WI38 (cell line): ENCODE measurements at regions not wholly inside any gene's neighbourhood (a gene's known extent, or its start where the extent isn't known, plus 50 kb on each side); places are given as distances from the start of the nearest gene placed in this dataset.

Experiments used
- H3K4me3 ChIP-seq: 2 replicates; pipeline ENCODE4 v1.5.1; 2011; ENCODE audit warnings: low read depth, mild to moderate bottlenecking, control low read depth, low read length
- TF ChIP-seq, protein P1 (sequence below): IDR thresholded peaks from 2 replicates; pipeline ENCODE4 v1.5.1; 2012; ENCODE audit warnings: low read depth, mild to moderate bottlenecking, control low read depth, low read length

DNA sequence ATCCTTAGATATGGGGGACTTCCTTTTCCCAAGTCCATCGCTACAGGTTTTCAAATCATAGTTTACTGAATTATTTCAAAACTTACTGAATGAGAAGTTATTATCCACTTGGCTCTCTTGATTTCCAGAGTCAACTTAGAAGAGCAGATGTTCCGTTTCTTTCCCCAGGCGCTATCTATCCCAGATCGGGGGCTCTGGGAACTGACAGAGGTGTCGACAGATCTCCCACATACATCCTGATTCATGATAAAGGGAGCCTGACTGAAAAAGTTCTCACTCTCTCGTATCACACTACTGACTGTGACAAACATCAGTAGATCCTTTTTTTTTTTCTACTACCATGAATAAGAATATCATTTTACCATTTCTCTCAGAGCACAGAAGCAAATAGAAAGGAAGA is 654.8 kb downstream of the RNF144B start:
- no peak overlapping the region for H3K4me3 ChIP-seq
- TF ChIP-seq, protein P1, sequence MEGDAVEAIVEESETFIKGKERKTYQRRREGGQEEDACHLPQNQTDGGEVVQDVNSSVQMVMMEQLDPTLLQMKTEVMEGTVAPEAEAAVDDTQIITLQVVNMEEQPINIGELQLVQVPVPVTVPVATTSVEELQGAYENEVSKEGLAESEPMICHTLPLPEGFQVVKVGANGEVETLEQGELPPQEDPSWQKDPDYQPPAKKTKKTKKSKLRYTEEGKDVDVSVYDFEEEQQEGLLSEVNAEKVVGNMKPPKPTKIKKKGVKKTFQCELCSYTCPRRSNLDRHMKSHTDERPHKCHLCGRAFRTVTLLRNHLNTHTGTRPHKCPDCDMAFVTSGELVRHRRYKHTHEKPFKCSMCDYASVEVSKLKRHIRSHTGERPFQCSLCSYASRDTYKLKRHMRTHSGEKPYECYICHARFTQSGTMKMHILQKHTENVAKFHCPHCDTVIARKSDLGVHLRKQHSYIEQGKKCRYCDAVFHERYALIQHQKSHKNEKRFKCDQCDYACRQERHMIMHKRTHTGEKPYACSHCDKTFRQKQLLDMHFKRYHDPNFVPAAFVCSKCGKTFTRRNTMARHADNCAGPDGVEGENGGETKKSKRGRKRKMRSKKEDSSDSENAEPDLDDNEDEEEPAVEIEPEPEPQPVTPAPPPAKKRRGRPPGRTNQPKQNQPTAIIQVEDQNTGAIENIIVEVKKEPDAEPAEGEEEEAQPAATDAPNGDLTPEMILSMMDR: no peak

DNA sequence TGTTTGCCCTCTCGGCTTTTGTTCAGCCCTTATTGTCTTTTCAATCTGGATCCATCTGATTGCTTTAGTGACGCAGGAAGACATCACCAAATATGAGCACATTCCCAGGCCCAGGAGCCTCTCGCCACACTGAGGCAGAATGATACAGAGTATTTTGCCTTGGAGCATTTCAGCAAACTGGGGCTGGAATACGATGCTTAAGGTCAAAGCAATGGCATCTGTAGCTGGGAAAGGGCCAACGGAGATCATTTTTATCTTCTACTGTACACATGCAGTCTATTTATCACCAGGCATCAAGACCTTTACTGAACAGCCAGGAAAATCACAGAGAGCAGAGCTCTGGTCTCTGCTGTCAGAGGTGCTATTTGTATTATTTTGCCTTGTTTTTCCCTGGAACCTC is 655.3 kb downstream of the RNF144B start:
- H3K4me3 ChIP-seq: no peak overlapping the region
- TF ChIP-seq, protein P1: no peak

DNA sequence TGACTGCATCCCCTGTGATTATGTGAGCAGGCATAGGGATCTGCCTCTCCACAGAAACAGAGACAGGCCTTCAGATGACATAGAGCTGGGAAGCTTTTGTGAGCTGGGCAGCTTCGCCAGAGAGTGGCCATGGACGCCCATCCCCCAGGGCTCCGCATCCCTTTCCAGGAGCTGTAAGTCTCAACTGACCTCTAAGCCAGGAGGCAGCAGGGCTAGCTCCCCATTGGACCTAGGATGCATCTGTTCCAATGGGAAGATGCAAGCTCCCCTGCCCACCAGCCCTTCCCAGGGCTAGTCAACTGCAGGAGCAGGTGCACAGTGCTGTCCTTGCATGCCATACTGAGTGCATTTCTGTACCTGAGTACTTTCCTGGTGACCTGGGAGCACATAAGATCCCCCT is 663.6 kb downstream of the RNF144B start:
- TF ChIP-seq, protein P1: no peak

DNA sequence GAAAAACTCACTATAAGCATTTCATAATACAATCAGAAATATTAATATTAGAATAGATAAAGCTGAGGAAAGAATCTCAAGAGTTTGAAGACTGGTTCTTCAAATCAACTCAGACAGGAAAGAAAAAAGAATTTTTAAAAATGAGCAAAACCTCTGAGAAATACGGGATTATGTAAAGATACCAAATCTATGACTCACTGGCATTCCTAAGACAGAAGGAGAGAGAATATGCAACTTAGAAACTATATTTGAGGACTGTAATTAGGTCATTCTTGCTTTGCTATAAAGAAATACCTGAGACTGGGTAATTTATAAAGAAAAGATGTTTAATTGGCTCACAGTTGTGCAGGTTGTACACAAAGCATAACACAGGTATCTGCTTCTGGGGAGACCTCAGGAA is 665.1 kb downstream of the RNF144B start:
- TF ChIP-seq, protein P1: no peak
- no peak overlapping the region for H3K4me3 ChIP-seq

More for the DNA sequence above, 663.6 kb downstream of the RNF144B start:
- no peak overlapping the region for H3K4me3 ChIP-seq

DNA sequence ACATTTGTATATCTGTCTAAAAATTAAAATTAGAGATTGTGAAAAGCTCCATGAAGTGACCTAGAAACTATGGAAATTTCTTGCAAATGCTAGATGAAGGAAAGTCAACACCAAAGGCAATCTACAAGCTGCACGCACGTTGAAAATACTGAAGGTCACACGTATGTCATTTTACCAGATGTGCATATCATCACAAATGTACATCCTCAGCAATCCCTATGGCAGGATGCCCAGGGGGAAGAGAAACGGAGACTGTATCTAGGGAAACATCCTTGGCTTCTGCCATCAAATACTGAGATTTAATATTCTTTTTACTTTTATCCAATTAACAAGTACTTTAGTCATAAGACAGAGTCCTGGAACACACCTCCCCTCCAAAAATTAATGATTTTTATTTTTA is 672.0 kb downstream of the RNF144B start:
- TF ChIP-seq, protein P1: no peak
- H3K4me3 ChIP-seq: no peak overlapping the region

DNA sequence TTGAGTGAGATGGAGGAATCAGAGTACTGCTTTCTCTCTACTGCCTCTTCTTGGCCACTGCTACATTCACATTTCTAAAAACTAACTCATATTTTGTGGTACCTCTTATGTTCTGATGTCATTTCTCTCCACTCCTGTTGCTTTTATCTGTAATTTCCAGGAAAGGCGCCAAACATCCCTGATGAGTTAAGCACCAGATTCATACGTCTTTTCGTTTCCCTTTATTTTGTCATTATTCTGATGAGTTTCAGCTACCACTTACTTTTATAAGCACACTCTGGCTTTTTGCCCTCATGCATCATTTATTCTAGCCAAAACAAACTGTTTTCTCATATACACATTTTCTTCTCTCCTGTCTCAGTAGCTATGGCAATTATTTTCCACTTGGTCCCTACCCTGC is 680.0 kb downstream of the RNF144B start:
- TF ChIP-seq, protein P1: no peak
- H3K4me3 ChIP-seq: no peak overlapping the region

DNA sequence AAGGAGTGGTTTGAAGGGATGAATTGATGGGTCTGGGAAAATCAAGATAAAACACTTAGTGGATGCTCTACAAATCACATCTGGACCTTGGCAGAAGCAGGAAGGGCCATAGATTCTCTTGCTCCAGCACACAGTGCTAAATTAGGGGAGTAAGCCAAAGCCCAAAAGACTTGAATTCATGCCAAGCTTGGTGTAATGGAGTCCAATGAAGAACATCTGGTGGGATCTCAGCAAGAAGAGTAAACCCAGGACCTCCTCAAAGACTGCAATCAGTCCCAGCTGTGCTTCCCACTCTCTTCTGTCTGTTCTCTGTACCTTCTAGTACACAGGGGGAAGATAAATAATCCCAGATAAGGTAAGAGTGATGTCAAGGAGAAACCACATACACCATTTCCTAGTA is 683.4 kb downstream of the RNF144B start:
- no peak overlapping the region for H3K4me3 ChIP-seq
- TF ChIP-seq, protein P1: no peak
